H9 (cell line): ENCODE measurements at regions not wholly inside any gene's neighbourhood (a gene's known extent, or its start where the extent isn't known, plus 50 kb on each side); places are given as distances from the start of the nearest gene placed in this dataset.

Experiments used
- DNase-seq: peaks from one replicate; pipeline ENCODE4 v3.0.0-alpha.2; 2017
- H2AFZ ChIP-seq: one replicate; pipeline ENCODE4 v1.6.1; 2013; ENCODE audit warnings: mild to moderate bottlenecking, low read length, control low read depth, moderate library complexity
- H2AK5ac ChIP-seq: 2 replicates; pipeline ENCODE4 v1.6.1; 2013; ENCODE audit warnings: low read length, control low read depth, mixed read lengths; ENCODE audit not compliant: insufficient read length
- H2BK120ac ChIP-seq: one replicate; pipeline ENCODE4 v1.6.1; 2013; ENCODE audit warnings: low read depth, mild to moderate bottlenecking, low read length, control low read depth, inconsistent platforms; ENCODE audit not compliant: poor library complexity, severe bottlenecking
- H2BK12ac ChIP-seq: 2 replicates; pipeline ENCODE4 v1.6.1; 2013; ENCODE audit warnings: low read length, control low read depth, mixed read lengths, low read depth; ENCODE audit not compliant: insufficient read length
- H2BK15ac ChIP-seq: 2 replicates; pipeline ENCODE4 v1.6.1; 2013; ENCODE audit warnings: low read depth, low read length, control low read depth
- H2BK20ac ChIP-seq: one replicate; pipeline ENCODE4 v1.6.1; 2013; ENCODE audit warnings: low read depth, mild to moderate bottlenecking, low read length, control low read depth, inconsistent platforms; ENCODE audit not compliant: poor library complexity, severe bottlenecking
- H2BK5ac ChIP-seq: 2 replicates; pipeline ENCODE4 v1.6.1; 2013; ENCODE audit warnings: low read length, control low read depth, mixed read lengths; ENCODE audit not compliant: insufficient read length
- H3K14ac ChIP-seq: 2 replicates; pipeline ENCODE4 v1.6.1; 2013; ENCODE audit warnings: low read length, control low read depth; ENCODE audit not compliant: insufficient read depth
- H3K18ac ChIP-seq: 2 replicates; pipeline ENCODE4 v1.6.1; 2013; ENCODE audit warnings: low read depth, mild to moderate bottlenecking, mixed read lengths, low read length, control low read depth; ENCODE audit not compliant: insufficient read length
- H3K23ac ChIP-seq: 2 replicates; pipeline ENCODE4 v1.6.1; 2013; ENCODE audit warnings: low read length, control low read depth, mixed read lengths, low read depth; ENCODE audit not compliant: insufficient read length
- H3K23me2 ChIP-seq: 2 replicates; pipeline ENCODE4 v1.6.1; 2013; ENCODE audit warnings: low read depth, mild to moderate bottlenecking, mixed read lengths, low read length, control low read depth; ENCODE audit not compliant: insufficient read length, poor library complexity, severe bottlenecking
- H3K27ac ChIP-seq: 2 replicates; pipeline ENCODE4 v1.5.1; 2013; ENCODE audit warnings: low read length, control low read depth, mixed read lengths, low read depth; ENCODE audit not compliant: insufficient read length
- H3K27me3 ChIP-seq: 2 replicates; pipeline ENCODE4 v1.6.1; 2013; ENCODE audit warnings: low read length, control low read depth, inconsistent platforms; ENCODE audit not compliant: insufficient read depth
- H3K4ac ChIP-seq: 2 replicates; pipeline ENCODE4 v1.6.1; 2013; ENCODE audit warnings: low read depth, mild to moderate bottlenecking, control low read depth, inconsistent platforms, low read length, moderate library complexity
- H3K4me1 ChIP-seq: 2 replicates; pipeline ENCODE4 v1.6.1; 2013; ENCODE audit warnings: low read length, control low read depth, inconsistent platforms; ENCODE audit not compliant: insufficient read depth
- H3K4me2 ChIP-seq: 2 replicates; pipeline ENCODE4 v1.6.1; 2013; ENCODE audit warnings: low read length, control low read depth, mixed read lengths; ENCODE audit not compliant: insufficient read length, insufficient read depth
- H3K56ac ChIP-seq: 2 replicates; pipeline ENCODE4 v1.6.1; 2013; ENCODE audit warnings: low read depth, mild to moderate bottlenecking, mixed read lengths, low read length, control low read depth; ENCODE audit not compliant: insufficient read length
- H3K79me1 ChIP-seq: 2 replicates; pipeline ENCODE4 v1.6.1; 2013; ENCODE audit warnings: low read depth, mild to moderate bottlenecking, moderate library complexity, low read length, control low read depth, inconsistent platforms; ENCODE audit not compliant: insufficient read depth, poor library complexity, severe bottlenecking
- H3K79me2 ChIP-seq: 2 replicates; pipeline ENCODE4 v1.6.1; 2013; ENCODE audit warnings: low read length, control low read depth, inconsistent platforms; ENCODE audit not compliant: insufficient read depth
- H3K9ac ChIP-seq: 2 replicates; pipeline ENCODE4 v1.6.1; 2013; ENCODE audit warnings: low read length, control low read depth, mixed read lengths; ENCODE audit not compliant: insufficient read length; ENCODE audit errors: extremely low read depth
- H3K9me3 ChIP-seq: one replicate; pipeline ENCODE4 v1.6.1; 2013; ENCODE audit warnings: low read depth, low read length, inconsistent platforms; ENCODE audit not compliant: control insufficient read depth
- H3T11ph ChIP-seq: one replicate; pipeline ENCODE4 v1.6.1; 2013; ENCODE audit warnings: mild to moderate bottlenecking, low read length, control low read depth, inconsistent platforms
- H4K20me1 ChIP-seq: one replicate; pipeline ENCODE4 v1.6.1; 2013; ENCODE audit not compliant: control insufficient read depth, insufficient read length, insufficient read depth
- H4K5ac ChIP-seq: 2 replicates; pipeline ENCODE4 v1.6.1; 2013; ENCODE audit warnings: low read depth, mild to moderate bottlenecking, mixed read lengths, low read length, control low read depth; ENCODE audit not compliant: insufficient read length
- H4K8ac ChIP-seq: replicated peaks from 2 replicates; pipeline ENCODE4 v1.6.1; 2013; ENCODE audit warnings: low read length, control low read depth, mixed read lengths, low read depth; ENCODE audit not compliant: insufficient read length
- H4K91ac ChIP-seq: 2 replicates; pipeline ENCODE4 v1.6.1; 2013; ENCODE audit warnings: low read depth, mild to moderate bottlenecking, moderate library complexity, mixed read lengths, low read length, control low read depth; ENCODE audit not compliant: insufficient read length
- H3K27ac Mint-ChIP-seq, 3 experiments: 2 replicates in 2 of 3; 3 replicates in 1 of 3; pipeline ENCODE4 v1.8.0; 2020 to 2021; ENCODE audit warnings: mixed read lengths in 3 of 3, mild to moderate bottlenecking in 1 of 3, moderate library complexity in 1 of 3
- H3K27me3 Mint-ChIP-seq: 2 replicates; pipeline ENCODE4 v1.8.0; 2021; ENCODE audit warnings: low read depth, mild to moderate bottlenecking, moderate library complexity, mixed read lengths
- H3K36me3 Mint-ChIP-seq, 3 experiments: 2 replicates in 2 of 3; 3 replicates in 1 of 3; pipeline ENCODE4 v1.8.0; 2020 to 2021; ENCODE audit warnings: low read depth in 3 of 3, mixed read lengths in 3 of 3; ENCODE audit not compliant: insufficient read depth in 1 of 3
- H3K4me1 Mint-ChIP-seq, 2 experiments: 2 replicates each; pipeline ENCODE4 v1.8.0; 2020; ENCODE audit warnings: mixed read lengths in 2 of 2
- H3K4me3 Mint-ChIP-seq, 2 experiments: 2 replicates in 1 of 2; 3 replicates in 1 of 2; pipeline ENCODE4 v1.8.0; 2020 to 2021; ENCODE audit warnings: mild to moderate bottlenecking in 2 of 2, mixed read lengths in 2 of 2, moderate library complexity in 1 of 2
- H3K9me3 Mint-ChIP-seq, 2 experiments: 2 replicates in 1 of 2; 3 replicates in 1 of 2; pipeline ENCODE4 v1.8.0; 2020; ENCODE audit warnings: mild to moderate bottlenecking in 2 of 2, mixed read lengths in 2 of 2, moderate library complexity in 1 of 2
- CTCF ChIP-seq: fragments of 200-600 bp; sonication (generic); conservative IDR thresholded peaks from 3 replicates; pipeline ENCODE4 v1.8.0; 2021; ENCODE audit warnings: antibody characterized with exemption, mild to moderate bottlenecking
- WGBS: extraction: QIAGEN DNeasy Blood & Tissue Kit; methylation state at CpG from one replicate; pipeline ENCODE4 v1.1.7; 2013; ENCODE audit warnings: missing lambda C conversion rate, low lambda C conversion rate, mixed read lengths; ENCODE audit not compliant: insufficient read length; ENCODE audit errors: extremely low coverage; 5-methylcytosine and 5-hydroxymethylcytosine counted together

GRCh38 chr3:177527182-177527581 is 329.9 kb upstream of the TBL1XR1 start:
- H3K27me3 Mint-ChIP-seq = no peaks in the 10 kb centered on the region
- Histone ChIP-seq H3K56ac (no peak overlapping the region), H3K18ac (no peak overlapping the region), H3K27ac (no peak overlapping the region), H4K20me1 (no peaks in the 10 kb centered on the region), H3K4ac (no peak overlapping the region), H2BK15ac (no peak overlapping the region), H3K79me1 (no peaks in the 10 kb centered on the region), H3K4me2 (no peak overlapping the region), H2AFZ (no peak overlapping the region), H4K8ac (no peak overlapping the region), H4K91ac (no peak overlapping the region), H3T11ph (no peak overlapping the region), H3K9ac (no peak overlapping the region), H3K4me1 (no peaks in the 10 kb centered on the region; the same call in 1 of the 2 replicates), H3K27me3 (no peaks in the 10 kb centered on the region), H3K79me2 (no peaks in the 10 kb centered on the region), H2BK5ac (no peak overlapping the region), H3K23me2 (no peaks in the 10 kb centered on the region), H2AK5ac (no peak overlapping the region), H2BK20ac (no peak overlapping the region), H3K23ac (no peak overlapping the region), H3K14ac (no peak overlapping the region), H4K5ac (no peak overlapping the region), H2BK12ac (no peak overlapping the region), H3K9me3 (no peaks in the 10 kb centered on the region), H2BK120ac (no peak overlapping the region)
- no peak overlapping the region for H3K27ac Mint-ChIP-seq
- no peak for TF ChIP-seq CTCF
- 0 out of 7 replicates have a peak, but pooled peaks cover 0 to 4% (median 0%) of the 10 kb centered on the region in 3 experiments for H3K36me3 Mint-ChIP-seq
- peaks cover under 1 to 5% of the 10 kb centered on the region in 2 experiments; a peak in 3 of 4 replicates for H3K4me1 Mint-ChIP-seq
- H3K9me3 Mint-ChIP-seq = peaks cover 0 to 3% of the 10 kb centered on the region in 2 experiments; a peak in 1 of 5 replicates
- no peak overlapping the region for H3K4me3 Mint-ChIP-seq
- no CpG with 5 or more reads among the region's 7 CpGs for WGBS
- no peak for DNase-seq
